Sigmoid colon (tissue), 6 donors: ENCODE measurements at regions not wholly inside any gene's neighbourhood (a gene's known extent, or its start where the extent isn't known, plus 50 kb on each side); places are given as distances from the start of the nearest gene placed in this dataset.

Experiments used
- DNase-seq: peaks from one replicate; pipeline ENCODE4 v3.0.0-alpha.2; 2019
- H3K27ac ChIP-seq, 4 donors: fragments of 200-600 bp; sonication (generic); one replicate each; pipeline ENCODE4 v1.5.1; 2016 to 2019; ENCODE audit warnings: mild to moderate bottlenecking in 1 of 4
- H3K27me3 ChIP-seq, 3 donors: fragments of 200-600 bp; sonication (generic); one replicate each; pipeline ENCODE4 v1.5.1; 2019; ENCODE audit warnings: mild to moderate bottlenecking in 1 of 3
- H3K36me3 ChIP-seq, 4 donors: fragments of 200-600 bp; sonication (generic); one replicate each; pipeline ENCODE4 v1.5.1; 2016 to 2019
- H3K4me1 ChIP-seq, 4 donors: fragments of 200-600 bp; sonication (generic); one replicate each; pipeline ENCODE4 v1.5.1; 2017 to 2019
- H3K4me3 ChIP-seq, 4 donors: fragments of 200-600 bp; sonication (generic); one replicate each; pipeline ENCODE4 v1.5.1; 2017 to 2019; ENCODE audit warnings: mild to moderate bottlenecking in 2 of 4, moderate library complexity in 1 of 4
- H3K9me3 ChIP-seq, 4 donors: fragments of 200-600 bp in 3 of 4; sonication (generic) in 3 of 4; one replicate each; pipeline versions ENCODE4 v1.5.1 to v1.6.1; 2013 to 2019
- EP300 ChIP-seq, 4 donors: sonication (generic); formaldehyde crosslinking; IDR thresholded peaks; one replicate each; pipeline ENCODE4 v1.6.1; 2017; ENCODE audit warnings: antibody characterized with exemption in 4 of 4
- POLR2A ChIP-seq, 2 donors: fragments of 450-650 bp; IDR thresholded peaks; one replicate each; pipeline ENCODE4 v1.6.1; 2016; ENCODE audit warnings: antibody characterized with exemption in 2 of 2, mild to moderate bottlenecking in 2 of 2, moderate library complexity in 2 of 2
- POLR2AphosphoS5 ChIP-seq, 4 donors: sonication (generic); formaldehyde crosslinking; IDR thresholded peaks; one replicate each; pipeline ENCODE4 v1.6.1; 2017; ENCODE audit warnings: antibody characterized with exemption in 4 of 4
- WGBS, 2 donors: extraction: QIAGEN DNeasy Blood & Tissue Kit; methylation state at CpG; one replicate each; pipeline ENCODE4 v1.1.7; 2013; 5-methylcytosine and 5-hydroxymethylcytosine counted together
- intact Hi-C: fragments of 100-400 bp; cut with DNase I; formaldehyde crosslinking; loops from one replicate; pipeline ENCODE4 v1.15.1; 2023
- TF ChIP-seq, protein P1 (sequence below), 4 experiments: fragments of 450-650 bp in 3 of 4; fragments of 200-600 bp in 1 of 4; IDR thresholded peaks; one replicate each; pipeline ENCODE4 v1.5.1; 2016 to 2019; ENCODE audit warnings: antibody characterized with exemption in 4 of 4, mild to moderate bottlenecking in 3 of 4, moderate library complexity in 2 of 4
- donor health status: healthy with polysubstance abuse.
- donor health status: healthy.

GRCh38 chr6:77019081-77019480 is 444.2 kb downstream of the HTR1B start:
- Histone ChIP-seq H3K36me3 (no peaks in the 10 kb centered on the region), H3K4me3 (no peak overlapping the region), H3K4me1 (no peaks in the 10 kb centered on the region), H3K9me3 (no peaks in the 10 kb centered on the region), H3K27me3 (no peaks in the 10 kb centered on the region), H3K27ac (no peak overlapping the region)
- TF ChIP-seq POLR2A (IDR thresholded peaks at IDR 0.05): no peak
- TF ChIP-seq POLR2AphosphoS5 (IDR thresholded peaks at IDR 0.05): no peak
- no peak for TF ChIP-seq EP300 (IDR thresholded peaks at IDR 0.05)
- TF ChIP-seq, protein P1, sequence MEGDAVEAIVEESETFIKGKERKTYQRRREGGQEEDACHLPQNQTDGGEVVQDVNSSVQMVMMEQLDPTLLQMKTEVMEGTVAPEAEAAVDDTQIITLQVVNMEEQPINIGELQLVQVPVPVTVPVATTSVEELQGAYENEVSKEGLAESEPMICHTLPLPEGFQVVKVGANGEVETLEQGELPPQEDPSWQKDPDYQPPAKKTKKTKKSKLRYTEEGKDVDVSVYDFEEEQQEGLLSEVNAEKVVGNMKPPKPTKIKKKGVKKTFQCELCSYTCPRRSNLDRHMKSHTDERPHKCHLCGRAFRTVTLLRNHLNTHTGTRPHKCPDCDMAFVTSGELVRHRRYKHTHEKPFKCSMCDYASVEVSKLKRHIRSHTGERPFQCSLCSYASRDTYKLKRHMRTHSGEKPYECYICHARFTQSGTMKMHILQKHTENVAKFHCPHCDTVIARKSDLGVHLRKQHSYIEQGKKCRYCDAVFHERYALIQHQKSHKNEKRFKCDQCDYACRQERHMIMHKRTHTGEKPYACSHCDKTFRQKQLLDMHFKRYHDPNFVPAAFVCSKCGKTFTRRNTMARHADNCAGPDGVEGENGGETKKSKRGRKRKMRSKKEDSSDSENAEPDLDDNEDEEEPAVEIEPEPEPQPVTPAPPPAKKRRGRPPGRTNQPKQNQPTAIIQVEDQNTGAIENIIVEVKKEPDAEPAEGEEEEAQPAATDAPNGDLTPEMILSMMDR (IDR thresholded peaks at IDR 0.05): no peak
- intact Hi-C loops: no loop called here
- DNase-seq: no peak
- WGBS, 2 donors: 72 to 80% methylated on average over 3 of the region's 3 CpGs

- no peak for TF ChIP-seq POLR2AphosphoS5 (IDR thresholded peaks at IDR 0.05)
- no peak for TF ChIP-seq EP300 (IDR thresholded peaks at IDR 0.05)
- TF ChIP-seq, protein P1 (IDR thresholded peaks at IDR 0.05): no peak
- TF ChIP-seq POLR2A (IDR thresholded peaks at IDR 0.05): no peak
- no peak for DNase-seq
- Histone ChIP-seq H3K4me3 (no peak overlapping the region), H3K27ac (no peak overlapping the region), H3K27me3 (no peaks in the 10 kb centered on the region), H3K9me3 (no peaks in the 10 kb centered on the region), H3K4me1 (no peaks in the 10 kb centered on the region), H3K36me3 (no peaks in the 10 kb centered on the region)
- intact Hi-C loops: no loop called here
- 73 to 82% methylated on average over 2 of the region's 2 CpGs for WGBS, 2 donors
Measured at GRCh38 chr6:77017537-77017936, 445.8 kb downstream of the HTR1B start.

DNA sequence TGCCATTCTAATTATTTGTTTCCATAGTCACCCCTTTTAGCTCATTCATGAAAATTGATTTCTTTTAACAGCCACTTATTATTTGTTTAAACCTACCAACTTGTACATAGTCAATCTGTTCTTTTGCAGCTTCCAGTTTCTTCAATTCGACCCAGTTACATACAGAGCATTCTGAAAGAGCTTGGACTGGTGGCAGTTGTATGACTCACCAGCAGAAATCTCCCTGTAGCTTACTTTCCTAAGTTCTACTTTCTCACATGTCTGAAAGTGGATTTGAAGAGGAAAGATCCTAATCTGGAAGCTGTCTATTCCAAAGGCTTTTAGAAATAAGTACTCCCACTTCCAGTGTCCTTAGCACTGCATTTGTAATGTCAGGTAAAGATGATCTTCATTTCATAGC is 447.9 kb downstream of the HTR1B start:
- TF ChIP-seq, protein P1 (IDR thresholded peaks at IDR 0.05): no peak
- TF ChIP-seq POLR2A (IDR thresholded peaks at IDR 0.05): no peak
- TF ChIP-seq POLR2AphosphoS5 (IDR thresholded peaks at IDR 0.05): no peak
- TF ChIP-seq EP300 (IDR thresholded peaks at IDR 0.05): no peak
- no peak for DNase-seq
- H3K27me3 ChIP-seq: no peaks in the 10 kb centered on the region
- H3K27ac ChIP-seq: no peak overlapping the region
- H3K9me3 ChIP-seq: peaks cover 0 to 4% (median 0%) of the 10 kb centered on the region in 4 donors
- intact Hi-C loops: no loop called here
- H3K4me3 ChIP-seq: no peak overlapping the region
- no peaks in the 10 kb centered on the region for H3K36me3 ChIP-seq
- 44 to 48% methylated on average over 1 of the region's 1 CpG for WGBS, 2 donors
- no peaks in the 10 kb centered on the region for H3K4me1 ChIP-seq

GRCh38 chr6:77011929-77012545 is 451.3 kb downstream of the HTR1B start:
- Histone ChIP-seq H3K27me3 (no peaks in the 10 kb centered on the region), H3K4me1 (no peaks in the 10 kb centered on the region), H3K36me3 (no peaks in the 10 kb centered on the region), H3K27ac (no peak overlapping the region), H3K4me3 (no peak overlapping the region), H3K9me3 (peaks cover 0 to 4% (median 0%) of the 10 kb centered on the region in 4 donors)
- TF ChIP-seq, protein P1 (IDR thresholded peaks at IDR 0.05): no peak
- TF ChIP-seq POLR2A (IDR thresholded peaks at IDR 0.05) (no peak), POLR2AphosphoS5 (IDR thresholded peaks at IDR 0.05) (no peak), EP300 (IDR thresholded peaks at IDR 0.05) (no peak)
- intact Hi-C loops: no loop called here
- no peak for DNase-seq
- WGBS, 2 donors: 89 to 93% methylated on average over 10 of the region's 10 CpGs
